ENCODE measurements at regions not wholly inside any gene's neighbourhood (a gene's known extent, or its start where the extent isn't known, plus 50 kb on each side); places are given as distances from the start of the nearest gene placed in this dataset.
A peak's percentile ranks its signal among the peaks of the same experiment; 100 is the strongest.

GRCh38 chr14:89037065-89037464, 212.6 kb downstream of the TTC8 start:
- H3K27me3 ChIP-seq (ENCODE audit: insufficient read depth, low read length): no peaks in the 10 kb centered on the region
- DNase-seq (ENCODE audit: low read depth) (no peak), FAIRE-seq (no peak)
- Mint-ChIP-seq H3K4me1 (ENCODE audit: low read depth, unreplicated experiment) (peaks cover 10% of the 10 kb centered on the region), H3K27ac (ENCODE audit: unreplicated experiment) (no peak overlapping the region), H3K27me3 (ENCODE audit: low read depth, unreplicated experiment) (peaks cover 22% of the 10 kb centered on the region), H3K36me3 (ENCODE audit: low read depth, unreplicated experiment) (no peaks in the 10 kb centered on the region), H3K9me3 (ENCODE audit: unreplicated experiment) (peaks cover 2% of the 10 kb centered on the region), H3K4me3 (ENCODE audit: unreplicated experiment) (no peak overlapping the region)
- peaks cover 15% of the 10 kb centered on the region for H3K4me1 ChIP-seq (ENCODE audit: insufficient read depth, low read length)
- H3K4me2 ChIP-seq (ENCODE audit: low read length): no peak overlapping the region
- H3K4me3 ChIP-seq (ENCODE audit: insufficient read depth, low read depth, low read length): no peak overlapping the region
- no peaks in the 10 kb centered on the region for H3K79me2 ChIP-seq (ENCODE audit: insufficient read depth, low read length)
- no peak overlapping the region for H2AFZ ChIP-seq (ENCODE audit: low read depth, low read length)
- H3K9ac ChIP-seq (ENCODE audit: low read length): no peak overlapping the region
- H4K20me1 ChIP-seq (ENCODE audit: insufficient read depth, low read length): no peaks in the 10 kb centered on the region
- no peaks in the 10 kb centered on the region for H3K36me3 ChIP-seq (ENCODE audit: insufficient read depth, low read length)
- TF ChIP-seq EZH2 (IDR thresholded peaks at IDR 0.05; ENCODE audit: insufficient read depth, low read length): no peak
- no peak for TF ChIP-seq CTCF (IDR thresholded peaks at IDR 0.05; ENCODE audit: insufficient read depth, low read depth, low read length)
- H3K27ac ChIP-seq (ENCODE audit: low read depth, low read length): no peak overlapping the region
- H3K9me3 ChIP-seq (ENCODE audit: insufficient read depth, low read depth, low read length): no peaks in the 10 kb centered on the region

DNA sequence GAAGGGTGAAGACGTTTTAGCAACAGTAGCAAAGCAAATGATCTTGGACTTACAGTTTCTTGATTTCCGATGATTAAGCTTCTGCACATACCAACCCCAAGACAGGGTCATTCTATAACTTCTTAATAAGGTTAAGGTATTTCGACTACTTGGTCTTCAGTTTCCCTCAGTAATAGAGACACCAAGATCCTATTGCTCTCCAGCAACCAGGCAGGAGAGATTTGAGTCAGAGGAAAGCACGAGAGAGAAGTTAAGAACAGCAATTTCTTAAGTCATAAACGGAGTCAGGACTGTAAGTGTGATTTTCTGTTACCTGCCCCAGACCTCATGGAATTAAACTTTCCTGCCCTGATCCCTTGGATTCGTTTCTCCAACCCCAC, 215.6 kb downstream of the TTC8 start:
- H3K9ac ChIP-seq (ENCODE audit: low read length): peak overlapping the region; percentile 82
- H3K27ac Mint-ChIP-seq (ENCODE audit: unreplicated experiment): peak overlapping the region; percentile 84
- H3K9me3 ChIP-seq (ENCODE audit: insufficient read depth, low read depth, low read length): no peaks in the 10 kb centered on the region
- H3K27me3 ChIP-seq (ENCODE audit: insufficient read depth, low read length): no peaks in the 10 kb centered on the region
- peaks cover 10% of the 10 kb centered on the region for H3K4me1 Mint-ChIP-seq (ENCODE audit: low read depth, unreplicated experiment)
- TF ChIP-seq EZH2 (IDR thresholded peaks at IDR 0.05; ENCODE audit: insufficient read depth, low read length): no peak
- no peak for TF ChIP-seq CTCF (IDR thresholded peaks at IDR 0.05; ENCODE audit: insufficient read depth, low read depth, low read length)
- peak overlapping the region; percentile 96 for H3K27ac ChIP-seq (ENCODE audit: low read depth, low read length)
- no peaks in the 10 kb centered on the region for H3K36me3 Mint-ChIP-seq (ENCODE audit: low read depth, unreplicated experiment)
- H3K36me3 ChIP-seq (ENCODE audit: insufficient read depth, low read length): no peaks in the 10 kb centered on the region
- H3K4me1 ChIP-seq (ENCODE audit: insufficient read depth, low read length): peaks cover 15% of the 10 kb centered on the region
- peak overlapping the region; percentile 86 for H3K4me2 ChIP-seq (ENCODE audit: low read length)
- peak overlapping the region; percentile 57 for H3K4me3 ChIP-seq (ENCODE audit: insufficient read depth, low read depth, low read length)
- no peak for FAIRE-seq
- H2AFZ ChIP-seq (ENCODE audit: low read depth, low read length): peak overlapping the region; percentile 86
- DNase-seq (ENCODE audit: low read depth): no peak
- peaks cover 18% of the 10 kb centered on the region for H3K27me3 Mint-ChIP-seq (ENCODE audit: low read depth, unreplicated experiment)
- no peak overlapping the region for H3K4me3 Mint-ChIP-seq (ENCODE audit: unreplicated experiment)
- peaks cover 5% of the 10 kb centered on the region for H3K9me3 Mint-ChIP-seq (ENCODE audit: unreplicated experiment)
- no peaks in the 10 kb centered on the region for H4K20me1 ChIP-seq (ENCODE audit: insufficient read depth, low read length)
- no peaks in the 10 kb centered on the region for H3K79me2 ChIP-seq (ENCODE audit: insufficient read depth, low read length)

DNA sequence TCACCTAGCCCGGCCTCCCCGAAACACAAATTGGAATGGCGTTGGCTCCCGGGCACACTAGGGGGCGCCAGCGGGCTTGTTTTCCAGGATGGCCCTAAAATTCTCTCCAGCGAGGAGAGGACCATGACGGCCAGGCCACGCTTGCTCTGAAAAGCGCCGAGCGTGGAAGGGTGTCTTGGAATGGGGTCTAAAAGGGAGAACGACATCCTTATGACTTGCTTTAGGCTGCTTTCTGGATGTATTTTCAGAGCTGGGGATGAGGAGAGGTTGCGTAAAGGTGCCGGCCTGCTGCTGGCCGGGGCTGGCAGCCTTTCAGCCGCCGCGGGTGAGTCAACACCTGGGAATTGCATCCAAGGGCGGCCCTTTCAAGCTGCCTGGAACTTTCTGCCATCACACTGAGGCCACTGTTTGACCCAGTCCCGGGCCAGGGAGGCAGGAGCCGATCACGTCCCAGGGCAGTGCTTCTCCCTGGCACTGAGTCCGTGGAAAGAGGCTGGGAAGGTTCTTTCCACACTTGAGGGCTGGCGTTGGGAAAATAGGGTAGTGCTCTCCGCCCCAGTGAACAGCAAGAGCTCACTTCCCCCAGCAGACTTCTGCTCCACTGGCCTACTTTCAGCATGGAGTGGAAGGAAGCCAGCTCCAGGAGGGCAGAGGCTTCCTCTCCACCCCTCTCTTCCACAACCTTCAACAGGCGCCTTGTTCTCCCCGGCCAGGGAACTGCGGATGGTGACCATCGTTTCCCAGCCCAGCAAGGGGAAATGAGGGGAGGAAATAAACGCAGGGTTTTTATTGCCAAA, 216.2 kb downstream of the TTC8 start:
- no peaks in the 10 kb centered on the region for H3K36me3 Mint-ChIP-seq (ENCODE audit: low read depth, unreplicated experiment)
- H3K4me2 ChIP-seq (ENCODE audit: low read length): peak overlapping the region; percentile 86

More for the DNA sequence above, 216.2 kb downstream of the TTC8 start:
- Histone ChIP-seq H2AFZ (ENCODE audit: low read depth, low read length) (peak overlapping the region; percentile 86), H3K36me3 (ENCODE audit: insufficient read depth, low read length) (no peaks in the 10 kb centered on the region), H4K20me1 (ENCODE audit: insufficient read depth, low read length) (no peaks in the 10 kb centered on the region), H3K9ac (ENCODE audit: low read length) (peak overlapping the region; percentile 82), H3K79me2 (ENCODE audit: insufficient read depth, low read length) (no peaks in the 10 kb centered on the region), H3K27me3 (ENCODE audit: insufficient read depth, low read length) (no peaks in the 10 kb centered on the region), H3K27ac (ENCODE audit: low read depth, low read length) (peak overlapping the region; percentile 96), H3K4me3 (ENCODE audit: insufficient read depth, low read depth, low read length) (peak overlapping the region; percentile 57), H3K4me1 (ENCODE audit: insufficient read depth, low read length) (peaks cover 15% of the 10 kb centered on the region), H3K9me3 (ENCODE audit: insufficient read depth, low read depth, low read length) (no peaks in the 10 kb centered on the region)
- Mint-ChIP-seq H3K27ac (ENCODE audit: unreplicated experiment) (peak overlapping the region; percentile 84), H3K4me1 (ENCODE audit: low read depth, unreplicated experiment) (peaks cover 10% of the 10 kb centered on the region), H3K9me3 (ENCODE audit: unreplicated experiment) (peaks cover 5% of the 10 kb centered on the region), H3K4me3 (ENCODE audit: unreplicated experiment) (peak overlapping the region; percentile 63), H3K27me3 (ENCODE audit: low read depth, unreplicated experiment) (peaks cover 13% of the 10 kb centered on the region)
- peak; percentile 94 for TF ChIP-seq CTCF (IDR thresholded peaks at IDR 0.05; ENCODE audit: insufficient read depth, low read depth, low read length)
- TF ChIP-seq EZH2 (IDR thresholded peaks at IDR 0.05; ENCODE audit: insufficient read depth, low read length): no peak
- DNase-seq (ENCODE audit: low read depth) (peak; percentile 84), FAIRE-seq (no peak)

Data from astrocyte (in vitro differentiated cells and primary cell).